HG03103 (cell line): ENCODE measurements at regions not wholly inside any gene's neighbourhood (a gene's known extent, or its start where the extent isn't known, plus 50 kb on each side); places are given as distances from the start of the nearest gene placed in this dataset.

Experiments used
- ATAC-seq: cut with Tn5 transposase; IDR thresholded peaks from one replicate; pipeline ENCODE4 v1.9.1; 2021; ENCODE audit warnings: low read depth; ENCODE audit not compliant: unreplicated experiment

- ATAC-seq, result no peak
These were observed 70.4 kb downstream of the RCN1 start for GRCh38 chr11:32161293-32161692.

- ATAC-seq, result no peak
These were observed 71.5 kb downstream of the RCN1 start for GRCh38 chr11:32162351-32162750.

GRCh38 chr11:32162906-32163305 lies 72.0 kb downstream of the RCN1 start:
- ATAC-seq, result no peak

GRCh38 chr11:32163557-32163956 lies 72.7 kb downstream of the RCN1 start:
- ATAC-seq, result no peak

- no peak for ATAC-seq
These were observed 74.0 kb downstream of the RCN1 start for GRCh38 chr11:32164836-32165235.

GRCh38 chr11:32168924-32169323 lies 78.0 kb downstream of the RCN1 start:
- ATAC-seq, result no peak

GRCh38 chr11:32171445-32171844 lies 80.6 kb downstream of the RCN1 start:
- ATAC-seq, result no peak

- ATAC-seq, result no peak
These were observed 81.4 kb downstream of the RCN1 start for GRCh38 chr11:32172041-32172847.

- ATAC-seq, result peak; percentile 59
These were observed 82.3 kb downstream of the RCN1 start for GRCh38 chr11:32172848-32173834.

- ATAC-seq, result no peak
These were observed 83.1 kb downstream of the RCN1 start for GRCh38 chr11:32173977-32174376.

- ATAC-seq, result no peak
These were observed 85.5 kb downstream of the RCN1 start for GRCh38 chr11:32176223-32176934.

- ATAC-seq, result no peak
These were observed 87.8 kb downstream of the RCN1 start for GRCh38 chr11:32178692-32179091.

GRCh38 chr11:32183512-32183911 lies 92.6 kb downstream of the RCN1 start:
- no peak for ATAC-seq

GRCh38 chr11:32184041-32184722 lies 93.3 kb downstream of the RCN1 start:
- no peak for ATAC-seq

- ATAC-seq, result no peak
These were observed 94.0 kb downstream of the RCN1 start for GRCh38 chr11:32184723-32185376.

- ATAC-seq, result no peak
These were observed 95.2 kb downstream of the RCN1 start for GRCh38 chr11:32186118-32186517.

GRCh38 chr11:32187111-32187510 lies 96.2 kb downstream of the RCN1 start:
- ATAC-seq, result no peak

- ATAC-seq, result no peak
These were observed 97.9 kb downstream of the RCN1 start for GRCh38 chr11:32188785-32189184.

- no peak for ATAC-seq
These were observed 105.3 kb downstream of the RCN1 start for GRCh38 chr11:32196137-32196536.

- no peak for ATAC-seq
These were observed 107.2 kb downstream of the RCN1 start for GRCh38 chr11:32198053-32198452.
